Neural crest cell (in vitro differentiated cells): ENCODE measurements at regions not wholly inside any gene's neighbourhood (a gene's known extent, or its start where the extent isn't known, plus 50 kb on each side); places are given as distances from the start of the nearest gene placed in this dataset.

Source experiments
- DNase-seq: peaks from one replicate; pipeline ENCODE4 v3.0.0; 2021; ENCODE audit warnings: low read depth, mixed read lengths, low spot score
- H3K27ac Mint-ChIP-seq: one replicate; pipeline ENCODE4 v1.8.0; 2021; ENCODE audit warnings: mild to moderate bottlenecking, mixed read lengths; ENCODE audit not compliant: unreplicated experiment
- H3K27me3 Mint-ChIP-seq: 2 replicates; pipeline ENCODE4 v1.8.0; 2021; ENCODE audit warnings: low read depth, mild to moderate bottlenecking, mixed read lengths
- H3K36me3 Mint-ChIP-seq: 2 replicates; pipeline ENCODE4 v1.8.0; 2021; ENCODE audit warnings: low read depth, mild to moderate bottlenecking, mixed read lengths
- H3K4me1 Mint-ChIP-seq: 2 replicates; pipeline ENCODE4 v1.8.0; 2021; ENCODE audit warnings: mixed read lengths
- H3K4me3 Mint-ChIP-seq: one replicate; pipeline ENCODE4 v1.8.0; 2021; ENCODE audit warnings: mild to moderate bottlenecking, mixed read lengths
- H3K9me3 Mint-ChIP-seq: 2 replicates; pipeline ENCODE4 v1.8.0; 2021; ENCODE audit warnings: mixed read lengths
- CTCF ChIP-seq: fragments of 200-600 bp; sonication (generic); conservative IDR thresholded peaks from 2 replicates; pipeline ENCODE4 v1.5.0; 2021; ENCODE audit warnings: antibody characterized with exemption, mild to moderate bottlenecking

DNA sequence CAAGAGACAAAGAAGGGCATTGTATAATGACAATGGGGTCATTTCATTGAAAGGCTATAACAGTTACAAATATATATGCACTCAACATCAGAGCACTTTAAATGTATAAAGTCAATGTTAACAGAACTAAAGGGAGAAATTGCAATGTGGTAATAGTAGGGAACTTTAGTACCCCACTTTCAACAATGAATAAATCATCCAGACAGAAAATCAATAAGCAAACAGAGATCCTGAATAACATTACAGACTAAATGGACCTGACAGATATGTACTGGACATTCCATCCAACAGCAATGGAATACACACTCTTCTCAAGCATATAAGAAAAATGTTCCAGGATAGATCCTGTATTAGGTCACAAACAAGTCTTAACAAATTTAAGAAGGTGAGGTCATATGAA, 90.5 kb upstream of the ALKAL2 start:
- no peak for TF ChIP-seq CTCF
- H3K27me3 Mint-ChIP-seq, result peaks cover 2% of the 10 kb centered on the region
- peaks cover 5% of the 10 kb centered on the region for H3K36me3 Mint-ChIP-seq
- no peak for DNase-seq
- H3K9me3 Mint-ChIP-seq, result peaks cover 14% of the 10 kb centered on the region
- H3K4me3 Mint-ChIP-seq, result no peak overlapping the region
- H3K27ac Mint-ChIP-seq, result no peak overlapping the region
- H3K4me1 Mint-ChIP-seq, result peaks cover 15% of the 10 kb centered on the region

DNA sequence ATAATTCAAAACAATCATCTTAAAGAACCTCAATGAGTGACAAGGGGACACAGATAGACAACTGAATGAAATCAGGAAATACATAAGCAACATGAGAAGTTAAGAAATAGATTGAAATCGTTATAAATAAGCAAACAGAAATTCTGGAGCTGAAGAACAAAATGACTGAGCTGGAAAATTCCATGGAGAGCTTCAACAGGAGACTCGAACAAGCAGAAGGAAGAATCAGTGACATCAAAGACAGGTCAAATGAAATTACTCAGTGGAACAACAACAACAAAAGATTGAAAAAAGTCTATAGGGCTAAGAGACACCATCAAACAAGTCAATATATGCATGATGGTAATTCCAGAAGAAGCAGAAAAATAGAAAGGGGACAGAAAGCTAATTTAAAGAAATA, 89.5 kb upstream of the ALKAL2 start:
- Mint-ChIP-seq H3K36me3 (peaks cover 5% of the 10 kb centered on the region), H3K27me3 (peaks cover 2% of the 10 kb centered on the region)
- DNase-seq, result no peak

DNA sequence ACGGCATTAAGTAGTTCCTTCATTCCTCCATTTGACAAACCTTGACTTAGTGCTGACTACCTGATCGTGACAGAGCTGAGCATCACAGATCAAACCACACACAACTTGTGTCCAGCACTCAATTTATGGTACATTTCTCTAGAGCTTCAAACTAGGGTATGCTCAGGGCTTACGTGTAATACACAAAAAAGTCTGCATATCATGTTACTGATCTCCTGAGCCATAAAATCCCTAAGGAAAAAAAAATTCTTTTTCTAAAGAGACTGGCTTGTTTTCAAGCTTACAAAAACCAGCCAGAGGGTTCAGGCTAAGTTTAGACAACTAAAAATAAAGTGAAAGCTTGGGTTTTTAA, 88.0 kb upstream of the ALKAL2 start:
- Mint-ChIP-seq H3K4me3 (no peak overlapping the region), H3K4me1 (peaks cover 12% of the 10 kb centered on the region), H3K27ac (no peak overlapping the region), H3K9me3 (peaks cover 16% of the 10 kb centered on the region), H3K27me3 (no peaks in the 10 kb centered on the region), H3K36me3 (peaks cover 6% of the 10 kb centered on the region)
- TF ChIP-seq CTCF, result no peak
- no peak for DNase-seq

More for the DNA sequence above, 89.5 kb upstream of the ALKAL2 start:
- no peak overlapping the region for H3K4me3 Mint-ChIP-seq
- no peak overlapping the region for H3K27ac Mint-ChIP-seq
- TF ChIP-seq CTCF, result no peak
- peaks cover 17% of the 10 kb centered on the region for H3K4me1 Mint-ChIP-seq
- peaks cover 14% of the 10 kb centered on the region for H3K9me3 Mint-ChIP-seq

DNA sequence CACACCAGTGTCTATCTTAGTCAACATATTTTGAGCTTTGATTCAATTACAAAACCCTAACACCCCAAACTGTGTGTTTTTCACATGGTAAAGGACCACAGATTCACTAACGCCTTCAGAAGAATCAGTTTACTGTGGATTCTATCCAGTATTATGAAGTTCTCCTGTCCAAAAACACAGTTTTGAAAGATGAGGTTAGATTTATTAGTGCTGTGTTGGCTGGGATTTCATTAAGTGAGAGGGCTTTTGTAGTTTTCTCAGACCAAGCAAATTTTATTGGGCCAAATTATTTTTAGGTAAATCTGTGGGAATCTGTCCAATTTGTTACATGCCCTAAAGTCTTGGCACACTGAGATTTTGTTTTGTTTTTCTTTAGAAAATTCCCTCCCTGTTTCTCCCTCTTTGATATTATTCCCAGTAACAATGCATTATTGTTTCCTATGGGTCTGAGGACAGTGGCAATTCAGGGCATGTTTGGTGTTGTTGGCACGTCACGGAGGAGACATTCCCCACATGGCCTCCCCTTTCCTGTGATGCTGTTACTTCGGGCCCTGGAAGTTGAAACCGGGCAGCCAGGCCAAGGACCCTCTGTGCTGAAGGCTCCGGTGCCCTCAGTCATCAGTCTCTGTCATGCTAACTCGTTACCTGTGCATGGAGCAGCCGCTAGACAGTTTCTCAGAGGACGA, 87.5 kb upstream of the ALKAL2 start:
- no peak overlapping the region for H3K27ac Mint-ChIP-seq

DNA sequence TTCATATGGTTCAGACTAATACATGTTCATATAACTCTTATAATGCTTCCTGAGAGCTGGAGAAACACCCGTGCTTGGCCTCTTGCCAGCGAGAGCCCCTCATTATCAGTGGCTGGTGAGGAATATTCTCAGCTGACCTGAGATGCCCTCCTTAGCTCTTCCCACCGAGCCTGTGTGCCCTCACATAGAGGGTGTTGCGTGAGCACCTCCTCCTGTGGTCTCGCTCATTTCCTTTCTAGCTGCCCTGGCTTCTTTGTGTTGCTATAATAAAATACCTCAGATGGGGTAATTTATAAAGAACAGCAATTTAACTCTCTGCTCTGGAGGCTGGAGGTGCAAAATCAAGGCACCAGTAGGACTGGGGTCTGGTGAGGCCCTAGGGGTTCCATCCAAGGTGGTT, 80.5 kb upstream of the ALKAL2 start:
- Mint-ChIP-seq H3K36me3 (peaks cover 3% of the 10 kb centered on the region), H3K4me3 (no peak overlapping the region), H3K27me3 (no peaks in the 10 kb centered on the region), H3K27ac (no peak overlapping the region), H3K9me3 (peaks cover 4% of the 10 kb centered on the region), H3K4me1 (peaks cover 4% of the 10 kb centered on the region)
- TF ChIP-seq CTCF, result no peak
- DNase-seq, result no peak

More for the DNA sequence above, 87.5 kb upstream of the ALKAL2 start:
- TF ChIP-seq CTCF, result no peak
- Mint-ChIP-seq H3K27me3 (no peaks in the 10 kb centered on the region), H3K9me3 (peaks cover 17% of the 10 kb centered on the region), H3K4me3 (no peak overlapping the region), H3K4me1 (peaks cover 12% of the 10 kb centered on the region), H3K36me3 (peaks cover 8% of the 10 kb centered on the region)
- DNase-seq, result no peak

DNA sequence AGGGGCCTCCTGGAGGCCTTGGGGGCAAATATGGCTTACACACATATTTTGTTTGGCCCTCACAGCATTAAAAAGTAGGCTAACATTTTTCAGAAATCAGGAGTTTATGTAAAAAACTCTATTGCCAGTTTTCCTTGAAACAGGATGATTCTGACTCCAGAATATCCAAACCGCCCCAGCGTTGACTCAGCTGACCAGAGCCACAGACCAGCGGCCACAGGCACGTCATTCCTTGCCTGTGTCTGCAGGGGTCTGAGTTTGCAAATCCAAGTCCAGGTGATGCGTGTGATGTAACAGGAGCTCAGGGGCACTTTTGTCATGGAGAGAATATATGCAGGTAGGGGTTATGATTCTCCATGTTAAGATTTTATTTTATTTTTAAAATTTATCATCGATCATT, 79.4 kb upstream of the ALKAL2 start:
- Mint-ChIP-seq H3K27me3 (no peaks in the 10 kb centered on the region), H3K36me3 (peaks cover 3% of the 10 kb centered on the region), H3K9me3 (peaks cover 5% of the 10 kb centered on the region), H3K4me1 (no peaks in the 10 kb centered on the region), H3K4me3 (no peak overlapping the region), H3K27ac (no peak overlapping the region)
- DNase-seq, result no peak
- no peak for TF ChIP-seq CTCF
